ENCODE measurements at regions not wholly inside any gene's neighbourhood (a gene's known extent, or its start where the extent isn't known, plus 50 kb on each side); places are given as distances from the start of the nearest gene placed in this dataset.

DNA sequence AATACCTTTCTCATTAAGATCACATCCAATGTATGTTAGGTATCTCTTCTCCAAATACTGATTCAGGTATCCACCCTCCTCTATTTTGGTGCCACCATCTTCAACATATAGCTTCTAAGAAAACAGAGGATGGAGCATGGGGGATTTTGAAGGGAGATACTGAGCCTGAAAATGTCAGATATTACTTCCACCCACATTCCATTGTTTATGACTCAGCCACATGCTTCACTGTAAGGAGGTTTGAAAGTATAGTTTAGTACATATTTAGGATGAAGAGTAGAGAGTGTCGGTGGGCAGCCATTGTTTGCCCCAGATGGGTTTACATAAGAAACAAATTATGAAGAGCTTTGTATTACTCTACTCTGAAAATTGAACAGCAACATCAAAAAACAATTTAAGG, 286.7 kb downstream of the TFAP2B start:
- TF ChIP-seq EZH2 (IDR thresholded peaks at IDR 0.05) (no peak), FOXP2 (optimal IDR thresholded peaks at IDR 0.05; ENCODE audit: control extremely low read depth, extremely low read length, insufficient read depth) (no peak), POLR2AphosphoS5 (IDR thresholded peaks at IDR 0.05; ENCODE audit: borderline replicate concordance, low read depth, low read length) (no peak)
